ENCODE measurements at regions not wholly inside any gene's neighbourhood (a gene's known extent, or its start where the extent isn't known, plus 50 kb on each side); places are given as distances from the start of the nearest gene placed in this dataset.

- TF ChIP-seq GABPA (IDR thresholded peaks at IDR 0.05 in 1 of 2, conservative IDR thresholded peaks at IDR 0.05 in 1 of 2) (no peak), TAF1 (conservative IDR thresholded peaks at IDR 0.05) (no peak), CTCF (IDR thresholded peaks at IDR 0.05; ENCODE audit: low read depth, low read length, missing input control) (no peak), ZBTB33 (IDR thresholded peaks at IDR 0.05) (no peak)
Measured at GRCh38 chr4:141530627-141531026, 105.8 kb upstream of the IL15 start.
